ENCODE measurements at regions not wholly inside any gene's neighbourhood (a gene's known extent, or its start where the extent isn't known, plus 50 kb on each side); places are given as distances from the start of the nearest gene placed in this dataset.
"Not testable (repeated sequence)": the region's sequence is repeated elsewhere in the genome, so short reads cannot be mapped to it uniquely, and the experiment has no call there.

DNA sequence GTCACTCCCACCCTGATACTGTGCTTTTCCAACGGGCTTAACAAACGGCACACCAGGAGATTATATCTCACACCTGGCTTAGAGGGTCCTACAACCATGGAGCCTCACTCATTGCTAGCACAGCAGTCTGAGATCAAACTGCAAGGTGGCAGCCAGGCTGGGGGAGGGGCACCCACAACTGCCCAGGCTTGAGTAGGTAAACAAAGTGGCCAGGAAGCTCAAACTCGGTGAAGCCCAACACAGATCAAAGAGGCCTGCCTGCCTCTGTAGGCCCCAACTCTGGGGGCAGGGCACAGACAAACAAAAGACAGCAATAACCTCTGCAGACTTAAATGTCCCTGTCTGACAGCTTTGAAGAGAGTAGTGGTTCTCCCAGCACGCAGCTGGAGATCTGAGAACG lies 1022.6 kb downstream of the RAB28 start (continued):
- TF ChIP-seq, protein P1, sequence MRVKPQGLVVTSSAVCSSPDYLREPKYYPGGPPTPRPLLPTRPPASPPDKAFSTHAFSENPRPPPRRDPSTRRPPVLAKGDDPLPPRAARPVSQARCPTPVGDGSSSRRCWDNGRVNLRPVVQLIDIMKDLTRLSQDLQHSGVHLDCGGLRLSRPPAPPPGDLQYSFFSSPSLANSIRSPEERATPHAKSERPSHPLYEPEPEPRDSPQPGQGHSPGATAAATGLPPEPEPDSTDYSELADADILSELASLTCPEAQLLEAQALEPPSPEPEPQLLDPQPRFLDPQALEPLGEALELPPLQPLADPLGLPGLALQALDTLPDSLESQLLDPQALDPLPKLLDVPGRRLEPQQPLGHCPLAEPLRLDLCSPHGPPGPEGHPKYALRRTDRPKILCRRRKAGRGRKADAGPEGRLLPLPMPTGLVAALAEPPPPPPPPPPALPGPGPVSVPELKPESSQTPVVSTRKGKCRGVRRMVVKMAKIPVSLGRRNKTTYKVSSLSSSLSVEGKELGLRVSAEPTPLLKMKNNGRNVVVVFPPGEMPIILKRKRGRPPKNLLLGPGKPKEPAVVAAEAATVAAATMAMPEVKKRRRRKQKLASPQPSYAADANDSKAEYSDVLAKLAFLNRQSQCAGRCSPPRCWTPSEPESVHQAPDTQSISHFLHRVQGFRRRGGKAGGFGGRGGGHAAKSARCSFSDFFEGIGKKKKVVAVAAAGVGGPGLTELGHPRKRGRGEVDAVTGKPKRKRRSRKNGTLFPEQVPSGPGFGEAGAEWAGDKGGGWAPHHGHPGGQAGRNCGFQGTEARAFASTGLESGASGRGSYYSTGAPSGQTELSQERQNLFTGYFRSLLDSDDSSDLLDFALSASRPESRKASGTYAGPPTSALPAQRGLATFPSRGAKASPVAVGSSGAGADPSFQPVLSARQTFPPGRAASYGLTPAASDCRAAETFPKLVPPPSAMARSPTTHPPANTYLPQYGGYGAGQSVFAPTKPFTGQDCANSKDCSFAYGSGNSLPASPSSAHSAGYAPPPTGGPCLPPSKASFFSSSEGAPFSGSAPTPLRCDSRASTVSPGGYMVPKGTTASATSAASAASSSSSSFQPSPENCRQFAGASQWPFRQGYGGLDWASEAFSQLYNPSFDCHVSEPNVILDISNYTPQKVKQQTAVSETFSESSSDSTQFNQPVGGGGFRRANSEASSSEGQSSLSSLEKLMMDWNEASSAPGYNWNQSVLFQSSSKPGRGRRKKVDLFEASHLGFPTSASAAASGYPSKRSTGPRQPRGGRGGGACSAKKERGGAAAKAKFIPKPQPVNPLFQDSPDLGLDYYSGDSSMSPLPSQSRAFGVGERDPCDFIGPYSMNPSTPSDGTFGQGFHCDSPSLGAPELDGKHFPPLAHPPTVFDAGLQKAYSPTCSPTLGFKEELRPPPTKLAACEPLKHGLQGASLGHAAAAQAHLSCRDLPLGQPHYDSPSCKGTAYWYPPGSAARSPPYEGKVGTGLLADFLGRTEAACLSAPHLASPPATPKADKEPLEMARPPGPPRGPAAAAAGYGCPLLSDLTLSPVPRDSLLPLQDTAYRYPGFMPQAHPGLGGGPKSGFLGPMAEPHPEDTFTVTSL (CRISPR knock-in tag; IDR thresholded peaks at IDR 0.05; ENCODE audit: borderline replicate concordance), result peak; percentile 95
- TF ChIP-seq FOXA1 (IDR thresholded peaks at IDR 0.05) (0 out of 2 replicates have a peak, but pooled peaks have one; percentile 17), FOXA1 (CRISPR knock-in tag; IDR thresholded peaks at IDR 0.05) (peak; percentile 90), ZNF557 (CRISPR knock-in tag; IDR thresholded peaks at IDR 0.05) (peak; percentile 38; the same call in 1 of the 2 replicates), BRCA1 (CRISPR knock-in tag; IDR thresholded peaks at IDR 0.05) (peak; percentile 70; the same call in 1 of the 2 replicates), MEIS2 (CRISPR knock-in tag; IDR thresholded peaks at IDR 0.05) (peak; percentile 64; the same call in 1 of the 2 replicates), CBX1 (IDR thresholded peaks at IDR 0.05; ENCODE audit: low read depth) (peak; percentile 37), IRF9 (CRISPR knock-in tag; IDR thresholded peaks at IDR 0.05; ENCODE audit: borderline replicate concordance) (peak; percentile 49; the same call in 1 of the 2 replicates), NR2F6 (CRISPR knock-in tag; IDR thresholded peaks at IDR 0.05) (peak; percentile 79)
- TF ChIP-seq, protein P2, sequence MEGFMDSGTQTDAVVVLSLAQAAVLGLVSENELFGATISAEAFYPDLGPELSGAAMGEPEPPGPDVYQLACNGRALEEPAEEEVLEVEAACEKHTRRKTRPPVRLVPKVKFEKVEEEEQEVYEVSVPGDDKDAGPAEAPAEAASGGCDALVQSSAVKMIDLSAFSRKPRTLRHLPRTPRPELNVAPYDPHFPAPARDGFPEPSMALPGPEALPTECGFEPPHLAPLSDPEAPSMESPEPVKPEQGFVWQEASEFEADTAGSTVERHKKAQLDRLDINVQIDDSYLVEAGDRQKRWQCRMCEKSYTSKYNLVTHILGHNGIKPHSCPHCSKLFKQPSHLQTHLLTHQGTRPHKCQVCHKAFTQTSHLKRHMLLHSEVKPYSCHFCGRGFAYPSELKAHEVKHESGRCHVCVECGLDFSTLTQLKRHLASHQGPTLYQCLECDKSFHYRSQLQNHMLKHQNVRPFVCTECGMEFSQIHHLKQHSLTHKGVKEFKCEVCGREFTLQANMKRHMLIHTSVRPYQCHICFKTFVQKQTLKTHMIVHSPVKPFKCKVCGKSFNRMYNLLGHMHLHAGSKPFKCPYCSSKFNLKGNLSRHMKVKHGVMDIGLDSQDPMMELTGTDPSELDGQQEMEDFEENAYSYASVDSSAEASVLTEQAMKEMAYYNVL (CRISPR knock-in tag; IDR thresholded peaks at IDR 0.05; ENCODE audit: borderline replicate concordance), result 0 out of 2 replicates have a peak, but pooled peaks have one; percentile 76
- TF ChIP-seq NR2F6 (IDR thresholded peaks at IDR 0.05), result not testable (repeated sequence)
- TF ChIP-seq, protein P3, sequence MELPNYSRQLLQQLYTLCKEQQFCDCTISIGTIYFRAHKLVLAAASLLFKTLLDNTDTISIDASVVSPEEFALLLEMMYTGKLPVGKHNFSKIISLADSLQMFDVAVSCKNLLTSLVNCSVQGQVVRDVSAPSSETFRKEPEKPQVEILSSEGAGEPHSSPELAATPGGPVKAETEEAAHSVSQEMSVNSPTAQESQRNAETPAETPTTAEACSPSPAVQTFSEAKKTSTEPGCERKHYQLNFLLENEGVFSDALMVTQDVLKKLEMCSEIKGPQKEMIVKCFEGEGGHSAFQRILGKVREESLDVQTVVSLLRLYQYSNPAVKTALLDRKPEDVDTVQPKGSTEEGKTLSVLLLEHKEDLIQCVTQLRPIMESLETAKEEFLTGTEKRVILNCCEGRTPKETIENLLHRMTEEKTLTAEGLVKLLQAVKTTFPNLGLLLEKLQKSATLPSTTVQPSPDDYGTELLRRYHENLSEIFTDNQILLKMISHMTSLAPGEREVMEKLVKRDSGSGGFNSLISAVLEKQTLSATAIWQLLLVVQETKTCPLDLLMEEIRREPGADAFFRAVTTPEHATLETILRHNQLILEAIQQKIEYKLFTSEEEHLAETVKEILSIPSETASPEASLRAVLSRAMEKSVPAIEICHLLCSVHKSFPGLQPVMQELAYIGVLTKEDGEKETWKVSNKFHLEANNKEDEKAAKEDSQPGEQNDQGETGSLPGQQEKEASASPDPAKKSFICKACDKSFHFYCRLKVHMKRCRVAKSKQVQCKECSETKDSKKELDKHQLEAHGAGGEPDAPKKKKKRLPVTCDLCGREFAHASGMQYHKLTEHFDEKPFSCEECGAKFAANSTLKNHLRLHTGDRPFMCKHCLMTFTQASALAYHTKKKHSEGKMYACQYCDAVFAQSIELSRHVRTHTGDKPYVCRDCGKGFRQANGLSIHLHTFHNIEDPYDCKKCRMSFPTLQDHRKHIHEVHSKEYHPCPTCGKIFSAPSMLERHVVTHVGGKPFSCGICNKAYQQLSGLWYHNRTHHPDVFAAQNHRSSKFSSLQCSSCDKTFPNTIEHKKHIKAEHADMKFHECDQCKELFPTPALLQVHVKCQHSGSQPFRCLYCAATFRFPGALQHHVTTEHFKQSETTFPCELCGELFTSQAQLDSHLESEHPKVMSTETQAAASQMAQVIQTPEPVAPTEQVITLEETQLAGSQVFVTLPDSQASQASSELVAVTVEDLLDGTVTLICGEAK (IDR thresholded peaks at IDR 0.05), result not testable (repeated sequence)
- TF ChIP-seq, protein P3 (CRISPR knock-in tag; IDR thresholded peaks at IDR 0.05), result peak; percentile 62; the same call in 1 of the 2 replicates

All from HepG2 (cell line).